ENCODE measurements at regions not wholly inside any gene's neighbourhood (a gene's known extent, or its start where the extent isn't known, plus 50 kb on each side); places are given as distances from the start of the nearest gene placed in this dataset.
"Not testable (repeated sequence)": the region's sequence is repeated elsewhere in the genome, so short reads cannot be mapped to it uniquely, and the experiment has no call there.

- DNase-seq (ENCODE audit: low read depth, low spot score) = no peak
- no peak for TF ChIP-seq CTCF (IDR thresholded peaks at IDR 0.05; ENCODE audit: low read depth, low read length)
- H3K4me3 ChIP-seq (ENCODE audit: low read depth, low read length) = no peak overlapping the region
- in situ Hi-C loops (cut with HindIII; ENCODE audit: low sequenced_read_pairs) = no loop called here
Observed at GRCh38 chr4:123024710-123025109, 102.3 kb upstream of the NUDT6 start.

- no peak for DNase-seq (ENCODE audit: low read depth, low spot score)
- H3K4me3 ChIP-seq (ENCODE audit: low read depth, low read length) = no peak overlapping the region
- TF ChIP-seq CTCF (IDR thresholded peaks at IDR 0.05; ENCODE audit: low read depth, low read length) = no peak
- in situ Hi-C loops (cut with HindIII; ENCODE audit: low sequenced_read_pairs) = no loop called here
Observed at GRCh38 chr4:123025398-123025797, 103.0 kb upstream of the NUDT6 start.

- peak; percentile 71 for DNase-seq (ENCODE audit: low read depth, low spot score)
- in situ Hi-C loops (cut with HindIII; ENCODE audit: low sequenced_read_pairs) = not testable (repeated sequence)
Observed at GRCh38 chr4:123026015-123026414, 103.6 kb upstream of the NUDT6 start.

GRCh38 chr4:123031664-123032063 is 109.3 kb upstream of the NUDT6 start:
- no peak overlapping the region for H3K4me3 ChIP-seq (ENCODE audit: low read depth, low read length)
- in situ Hi-C loops (cut with HindIII; ENCODE audit: low sequenced_read_pairs) = no loop called here
- no peak for TF ChIP-seq CTCF (IDR thresholded peaks at IDR 0.05; ENCODE audit: low read depth, low read length)
- no peak for DNase-seq (ENCODE audit: low read depth, low spot score)

More at GRCh38 chr4:123026015-123026414, 103.6 kb upstream of the NUDT6 start:
- not testable (repeated sequence) for H3K4me3 ChIP-seq (ENCODE audit: low read depth, low read length)

GRCh38 chr4:123034023-123034422 is 111.6 kb upstream of the NUDT6 start:
- TF ChIP-seq CTCF (IDR thresholded peaks at IDR 0.05; ENCODE audit: low read depth, low read length) = no peak
- in situ Hi-C loops (cut with HindIII; ENCODE audit: low sequenced_read_pairs) = no loop called here

GRCh38 chr4:123035239-123035638 is 112.8 kb upstream of the NUDT6 start:
- no peak for DNase-seq (ENCODE audit: low read depth, low spot score)
- H3K4me3 ChIP-seq (ENCODE audit: low read depth, low read length) = no peak overlapping the region
- in situ Hi-C loops (cut with HindIII; ENCODE audit: low sequenced_read_pairs) = no loop called here
- TF ChIP-seq CTCF (IDR thresholded peaks at IDR 0.05; ENCODE audit: low read depth, low read length) = no peak

More at GRCh38 chr4:123034023-123034422, 111.6 kb upstream of the NUDT6 start:
- no peak for DNase-seq (ENCODE audit: low read depth, low spot score)
- no peak overlapping the region for H3K4me3 ChIP-seq (ENCODE audit: low read depth, low read length)

- TF ChIP-seq CTCF (IDR thresholded peaks at IDR 0.05; ENCODE audit: low read depth, low read length) = no peak
- in situ Hi-C loops (cut with HindIII; ENCODE audit: low sequenced_read_pairs) = no loop called here
- no peak overlapping the region for H3K4me3 ChIP-seq (ENCODE audit: low read depth, low read length)
- peak; percentile 68 for DNase-seq (ENCODE audit: low read depth, low spot score)
Observed at GRCh38 chr4:123037804-123038203, 115.4 kb upstream of the NUDT6 start.

All from astrocyte of the spinal cord (primary cell).